RWPE2 (cell line): ENCODE measurements at regions not wholly inside any gene's neighbourhood (a gene's known extent, or its start where the extent isn't known, plus 50 kb on each side); places are given as distances from the start of the nearest gene placed in this dataset.

ENCODE experiments used
- ATAC-seq: fragments of 200-7000 bp; cut with Tn5 transposase; 3 replicates; pipeline ENCODE4 v1.9.1; 2021; ENCODE audit warnings: low read depth
- DNase-seq: peaks from one replicate; pipeline ENCODE4 v3.0.0-alpha.2; 2020; ENCODE audit warnings: low spot score
- H3K27ac ChIP-seq: fragments of 450-650 bp; 2 replicates; pipeline ENCODE4 v1.5.1; 2017; ENCODE audit warnings: mild to moderate bottlenecking; ENCODE audit not compliant: poor library complexity, severe bottlenecking
- H3K27me3 ChIP-seq: fragments of 250-450 bp; sonication (Bioruptor Pico); 2 replicates; pipeline ENCODE4 v1.5.1; 2021; ENCODE audit warnings: mild to moderate bottlenecking, moderate library complexity; ENCODE audit not compliant: insufficient read depth, poor library complexity, severe bottlenecking
- H3K36me3 ChIP-seq: fragments of 250-450 bp; sonication (Bioruptor Pico); 2 replicates; pipeline ENCODE4 v1.5.1; 2020; ENCODE audit warnings: low read depth, mild to moderate bottlenecking, moderate library complexity
- H3K4me1 ChIP-seq: fragments of 250-450 bp; sonication (Bioruptor Pico); 2 replicates; pipeline ENCODE4 v1.5.1; 2021; ENCODE audit warnings: mild to moderate bottlenecking, moderate library complexity; ENCODE audit not compliant: insufficient read depth, poor library complexity, severe bottlenecking
- H3K4me3 ChIP-seq: fragments of 250-450 bp; sonication (Bioruptor Pico); 2 replicates; pipeline ENCODE4 v1.5.1; 2021; ENCODE audit warnings: mild to moderate bottlenecking, moderate library complexity; ENCODE audit not compliant: severe bottlenecking
- H3K9me3 ChIP-seq: fragments of 250-450 bp; sonication (Bioruptor Pico); 2 replicates; pipeline ENCODE4 v1.5.1; 2021; ENCODE audit warnings: mild to moderate bottlenecking, moderate library complexity; ENCODE audit not compliant: severe bottlenecking
- TF ChIP-seq, protein P1 (sequence below): fragments of 450-650 bp; IDR thresholded peaks from one replicate; pipeline ENCODE4 v1.5.1; 2017; ENCODE audit warnings: mild to moderate bottlenecking, moderate library complexity; ENCODE audit not compliant: poor library complexity, severe bottlenecking

DNA sequence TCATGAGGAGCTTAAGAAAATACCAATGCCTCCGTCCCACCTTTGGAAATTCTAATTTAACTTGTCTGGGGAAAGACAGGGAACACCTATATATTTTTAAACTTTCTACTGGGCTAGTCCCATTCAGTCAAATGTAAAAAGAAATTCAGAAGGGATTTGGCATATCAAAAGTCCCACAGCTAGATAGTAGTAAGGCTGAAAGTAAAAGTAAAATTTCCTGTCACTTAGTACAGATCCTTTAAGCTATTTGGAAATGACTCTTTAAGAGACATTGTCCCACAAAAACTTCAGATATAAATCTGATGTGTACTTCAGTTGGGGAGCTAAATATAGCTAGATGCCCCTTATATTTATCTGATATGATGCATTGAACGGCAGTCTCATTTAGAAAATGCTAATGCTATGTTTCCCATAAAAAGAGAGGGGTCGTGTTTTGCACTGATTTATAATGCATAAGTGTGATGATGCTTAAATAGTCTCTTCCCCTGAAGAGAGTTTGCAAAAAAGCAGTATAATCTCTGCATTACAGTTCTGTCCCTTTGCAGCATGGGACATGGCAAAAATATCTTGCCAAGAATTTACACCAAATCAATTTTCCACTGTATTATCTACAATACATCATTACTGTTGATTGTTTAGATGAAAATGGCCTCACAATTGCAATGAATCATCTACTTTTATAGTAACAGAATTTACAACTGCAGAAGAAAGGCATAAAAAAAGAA lies 860.8 kb upstream of the MAP3K7 start:
- H3K27ac ChIP-seq: no peak overlapping the region
- no peaks in the 10 kb centered on the region for H3K4me1 ChIP-seq
- no peak overlapping the region for H3K4me3 ChIP-seq
- H3K36me3 ChIP-seq: no peaks in the 10 kb centered on the region
- no peaks in the 10 kb centered on the region for H3K27me3 ChIP-seq
- TF ChIP-seq, protein P1, sequence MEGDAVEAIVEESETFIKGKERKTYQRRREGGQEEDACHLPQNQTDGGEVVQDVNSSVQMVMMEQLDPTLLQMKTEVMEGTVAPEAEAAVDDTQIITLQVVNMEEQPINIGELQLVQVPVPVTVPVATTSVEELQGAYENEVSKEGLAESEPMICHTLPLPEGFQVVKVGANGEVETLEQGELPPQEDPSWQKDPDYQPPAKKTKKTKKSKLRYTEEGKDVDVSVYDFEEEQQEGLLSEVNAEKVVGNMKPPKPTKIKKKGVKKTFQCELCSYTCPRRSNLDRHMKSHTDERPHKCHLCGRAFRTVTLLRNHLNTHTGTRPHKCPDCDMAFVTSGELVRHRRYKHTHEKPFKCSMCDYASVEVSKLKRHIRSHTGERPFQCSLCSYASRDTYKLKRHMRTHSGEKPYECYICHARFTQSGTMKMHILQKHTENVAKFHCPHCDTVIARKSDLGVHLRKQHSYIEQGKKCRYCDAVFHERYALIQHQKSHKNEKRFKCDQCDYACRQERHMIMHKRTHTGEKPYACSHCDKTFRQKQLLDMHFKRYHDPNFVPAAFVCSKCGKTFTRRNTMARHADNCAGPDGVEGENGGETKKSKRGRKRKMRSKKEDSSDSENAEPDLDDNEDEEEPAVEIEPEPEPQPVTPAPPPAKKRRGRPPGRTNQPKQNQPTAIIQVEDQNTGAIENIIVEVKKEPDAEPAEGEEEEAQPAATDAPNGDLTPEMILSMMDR: no peak
- ATAC-seq (no peak), DNase-seq (no peak)
- no peaks in the 10 kb centered on the region for H3K9me3 ChIP-seq

DNA sequence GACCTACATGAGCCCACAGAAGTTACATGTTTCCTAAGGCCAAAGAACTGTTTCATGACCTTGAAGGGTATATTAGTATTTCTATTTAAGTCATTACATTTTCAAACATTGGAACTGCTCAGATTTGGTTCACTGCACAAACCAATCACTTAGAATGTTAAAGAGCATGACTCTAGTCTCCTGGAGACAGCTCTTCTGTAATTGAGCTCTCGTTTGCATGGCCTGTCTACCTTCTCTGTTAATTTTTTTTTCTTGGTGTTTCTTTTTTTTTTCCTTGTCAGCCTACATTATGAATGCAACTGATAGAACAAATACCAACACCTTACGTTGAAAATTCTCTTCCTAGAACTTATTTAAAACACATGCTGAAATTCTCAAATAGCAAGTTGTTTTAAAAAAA lies 860.2 kb upstream of the MAP3K7 start:
- ATAC-seq (no peak), DNase-seq (no peak)
- H3K4me1 ChIP-seq: no peaks in the 10 kb centered on the region
- H3K27me3 ChIP-seq: no peaks in the 10 kb centered on the region
- TF ChIP-seq, protein P1: no peak
- H3K27ac ChIP-seq: no peak overlapping the region
- no peaks in the 10 kb centered on the region for H3K9me3 ChIP-seq
- no peaks in the 10 kb centered on the region for H3K36me3 ChIP-seq
- H3K4me3 ChIP-seq: no peak overlapping the region

DNA sequence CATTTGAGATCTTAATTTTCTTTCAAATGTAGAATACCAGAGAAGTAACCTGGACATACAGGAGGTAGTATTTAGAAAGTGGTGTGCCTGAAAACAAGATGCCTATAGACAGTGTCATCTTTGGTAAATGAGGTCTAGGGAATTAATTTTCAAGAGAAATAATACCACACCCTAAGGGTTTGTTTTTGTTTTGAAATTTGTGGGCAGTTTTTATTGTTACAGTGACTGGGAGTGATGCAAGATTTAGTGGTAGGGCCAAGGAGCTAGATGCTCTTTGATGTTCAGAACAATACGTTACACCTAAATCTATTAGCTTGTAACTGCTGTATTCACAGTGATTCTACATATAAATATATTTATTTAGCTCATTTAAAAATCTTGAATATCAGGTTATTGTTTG lies 856.5 kb upstream of the MAP3K7 start:
- H3K36me3 ChIP-seq: no peaks in the 10 kb centered on the region
- no peak for DNase-seq
- ATAC-seq: no peak

DNA sequence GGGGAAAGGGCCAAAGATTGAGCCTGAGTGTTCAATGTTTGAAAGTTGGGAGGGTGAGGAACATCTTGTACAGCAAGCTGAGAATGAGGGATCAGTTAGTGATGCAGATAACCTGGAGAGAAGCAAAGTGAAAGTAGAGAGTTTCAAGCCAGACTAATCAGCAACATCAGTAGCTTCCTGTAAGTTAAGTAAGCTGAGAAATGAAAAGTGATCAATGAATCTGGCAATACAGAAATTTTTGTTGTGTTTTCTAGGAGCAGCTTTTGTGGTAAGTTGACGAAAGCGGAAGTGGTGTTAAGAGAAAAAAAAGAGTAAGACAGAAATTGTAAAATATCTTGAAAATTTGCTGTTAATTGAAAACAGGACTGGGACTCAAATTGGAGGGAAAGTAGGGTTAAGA lies 855.5 kb upstream of the MAP3K7 start:
- no peaks in the 10 kb centered on the region for H3K27me3 ChIP-seq
- ATAC-seq: no peak
- TF ChIP-seq, protein P1: no peak
- no peaks in the 10 kb centered on the region for H3K9me3 ChIP-seq
- H3K4me3 ChIP-seq: no peak overlapping the region
- no peak for DNase-seq
- H3K36me3 ChIP-seq: no peaks in the 10 kb centered on the region
- H3K4me1 ChIP-seq: no peaks in the 10 kb centered on the region
- H3K27ac ChIP-seq: no peak overlapping the region

More for the DNA sequence above, 856.5 kb upstream of the MAP3K7 start:
- H3K27ac ChIP-seq: no peak overlapping the region
- no peak overlapping the region for H3K4me3 ChIP-seq
- no peaks in the 10 kb centered on the region for H3K9me3 ChIP-seq
- TF ChIP-seq, protein P1: no peak
- H3K4me1 ChIP-seq: no peaks in the 10 kb centered on the region
- H3K27me3 ChIP-seq: no peaks in the 10 kb centered on the region

DNA sequence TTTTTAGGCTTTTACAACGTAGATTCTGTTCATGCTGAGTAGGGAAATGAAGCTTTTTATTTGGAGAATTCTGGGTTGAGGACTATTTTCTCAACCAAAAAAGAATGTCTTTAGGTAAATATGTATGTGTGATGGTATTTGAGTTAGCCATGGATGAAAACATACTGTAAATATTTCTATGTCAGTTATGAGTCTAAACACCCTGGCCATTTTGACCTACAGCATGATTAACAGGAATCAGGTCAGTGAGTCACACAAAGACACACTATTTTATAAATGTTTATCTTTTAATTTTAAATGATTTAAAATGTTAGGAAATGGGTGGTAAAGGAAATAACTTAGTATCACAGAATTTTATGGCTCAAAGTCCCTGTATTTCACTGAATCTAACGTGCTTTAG lies 851.7 kb upstream of the MAP3K7 start:
- TF ChIP-seq, protein P1: no peak
- no peak for DNase-seq
- no peak overlapping the region for H3K4me3 ChIP-seq

More for the DNA sequence above, 851.7 kb upstream of the MAP3K7 start:
- Histone ChIP-seq H3K4me1 (no peaks in the 10 kb centered on the region), H3K27ac (no peak overlapping the region), H3K36me3 (no peaks in the 10 kb centered on the region), H3K9me3 (no peaks in the 10 kb centered on the region), H3K27me3 (no peaks in the 10 kb centered on the region)
- no peak for ATAC-seq
